HG03103 (cell line): ENCODE measurements at regions not wholly inside any gene's neighbourhood (a gene's known extent, or its start where the extent isn't known, plus 50 kb on each side); places are given as distances from the start of the nearest gene placed in this dataset.
"Not testable (repeated sequence)": the region's sequence is repeated elsewhere in the genome, so short reads cannot be mapped to it uniquely, and the experiment has no call there.

Experiments used
- ATAC-seq: cut with Tn5 transposase; IDR thresholded peaks from one replicate; pipeline ENCODE4 v1.9.1; 2021; ENCODE audit warnings: low read depth; ENCODE audit not compliant: unreplicated experiment

- no peak for ATAC-seq
These were observed 639.7 kb downstream of the LMO4 start for GRCh38 chr1:87968197-87968955.

GRCh38 chr1:87969040-87969439, 640.4 kb downstream of the LMO4 start:
- no peak for ATAC-seq

DNA sequence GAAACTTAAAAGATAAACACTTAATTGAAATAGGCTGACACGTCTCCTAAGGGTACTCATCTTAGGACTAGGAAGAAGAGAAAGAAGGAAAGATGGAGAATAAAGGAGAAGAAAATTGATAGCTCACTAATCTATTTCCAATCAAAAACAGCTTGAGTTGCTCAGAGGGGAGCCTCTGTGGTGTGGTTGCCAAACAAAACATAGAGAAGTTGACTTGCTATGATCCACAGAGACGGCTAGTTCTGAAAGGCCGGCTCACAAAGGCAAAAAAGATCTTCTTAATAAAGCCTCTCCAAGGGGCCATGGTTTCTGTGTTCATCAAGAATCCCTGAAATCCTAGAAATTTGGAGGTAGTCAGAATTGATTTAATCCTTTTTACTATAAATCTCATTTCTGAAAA, 644.1 kb downstream of the LMO4 start:
- ATAC-seq: no peak

GRCh38 chr1:87973896-87974295, 645.2 kb downstream of the LMO4 start:
- ATAC-seq: no peak

GRCh38 chr1:87976316-87976715, 647.6 kb downstream of the LMO4 start:
- ATAC-seq: no peak

GRCh38 chr1:87977145-87977544, 648.5 kb downstream of the LMO4 start:
- no peak for ATAC-seq

GRCh38 chr1:87979079-87979478, 650.4 kb downstream of the LMO4 start:
- ATAC-seq: no peak

GRCh38 chr1:87980494-87980893, 651.8 kb downstream of the LMO4 start:
- no peak for ATAC-seq

DNA sequence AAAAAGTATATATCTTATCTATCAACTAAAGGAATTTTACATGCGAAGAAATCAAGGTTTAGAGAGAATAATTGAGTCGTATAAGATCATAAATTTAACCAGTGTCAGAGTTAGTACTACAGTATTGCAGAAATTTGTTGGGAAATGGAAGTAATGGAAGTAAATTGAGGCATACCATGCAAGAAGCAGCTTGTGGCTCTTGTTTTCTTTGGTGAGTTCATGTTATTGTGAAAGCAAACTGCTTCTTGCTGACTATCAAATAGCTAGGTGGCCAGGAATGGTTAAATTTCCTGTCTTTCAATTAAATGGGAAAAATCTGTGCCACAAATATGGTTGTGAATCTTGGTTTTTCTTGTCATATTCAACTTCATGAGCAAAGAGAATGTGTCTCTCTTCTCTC, 652.7 kb downstream of the LMO4 start:
- no peak for ATAC-seq

GRCh38 chr1:87981810-87982209, 653.1 kb downstream of the LMO4 start:
- no peak for ATAC-seq

DNA sequence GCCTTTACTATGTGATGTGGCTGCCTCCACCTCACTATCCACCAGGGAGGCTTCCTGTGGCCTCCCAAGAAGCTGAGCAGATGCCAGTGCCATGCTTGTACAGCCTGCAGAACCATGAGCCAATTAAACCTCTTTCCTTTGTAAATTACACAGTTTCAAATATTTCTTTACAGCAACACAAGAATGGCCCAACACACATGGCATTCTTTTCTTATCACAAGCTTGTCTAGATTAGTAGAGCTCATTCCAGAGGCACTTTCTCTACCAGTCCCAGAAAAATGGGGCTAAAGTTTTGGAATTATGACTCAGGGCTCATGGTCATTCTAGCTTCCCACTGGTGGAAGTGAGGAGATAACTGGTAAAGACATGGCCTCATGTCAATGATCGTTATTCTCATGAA, 655.2 kb downstream of the LMO4 start:
- ATAC-seq: no peak

- no peak for ATAC-seq
These were observed 656.4 kb downstream of the LMO4 start for GRCh38 chr1:87985071-87985470.

- no peak for ATAC-seq
These were observed 657.6 kb downstream of the LMO4 start for GRCh38 chr1:87986130-87986866.

DNA sequence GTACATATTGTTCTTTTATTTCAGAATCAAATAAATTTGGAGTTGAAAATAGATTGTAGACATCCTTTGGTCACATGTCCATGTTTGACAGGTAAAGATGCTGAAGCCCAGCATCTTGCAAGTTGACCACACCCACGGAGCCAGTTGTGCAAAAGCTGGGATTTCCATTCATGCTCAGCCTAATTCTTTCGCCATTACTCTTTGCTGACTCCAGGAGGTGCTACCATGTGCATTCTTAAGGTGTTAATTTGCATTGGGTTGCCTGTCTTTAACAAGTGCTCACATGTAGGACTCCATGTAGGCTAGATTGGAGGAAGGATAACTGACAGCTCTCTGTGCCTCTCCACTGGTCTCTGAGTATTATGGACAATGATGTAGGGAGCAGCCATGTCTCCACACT, 660.7 kb downstream of the LMO4 start:
- ATAC-seq: no peak

GRCh38 chr1:87992536-87992935, 663.9 kb downstream of the LMO4 start:
- not testable (repeated sequence) for ATAC-seq

DNA sequence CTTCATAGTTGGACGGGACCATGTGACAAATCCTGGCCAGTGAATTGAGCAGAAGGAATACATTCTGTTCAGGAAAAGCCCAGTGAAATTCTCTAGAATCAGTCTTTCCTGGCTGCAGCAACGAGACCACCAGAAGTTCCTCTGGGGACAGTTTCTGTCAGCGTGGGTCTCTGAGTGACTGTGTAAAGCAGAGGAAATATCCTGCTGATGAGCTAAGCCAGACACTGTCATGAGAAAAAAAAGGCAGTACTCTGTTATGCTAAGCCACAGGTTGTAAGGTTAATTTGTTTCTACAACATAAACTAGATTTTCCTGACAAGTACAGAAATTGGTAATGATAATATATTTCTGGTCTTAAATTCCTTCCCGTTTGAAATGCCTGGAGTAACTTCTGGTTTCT, 664.4 kb downstream of the LMO4 start:
- ATAC-seq: no peak

DNA sequence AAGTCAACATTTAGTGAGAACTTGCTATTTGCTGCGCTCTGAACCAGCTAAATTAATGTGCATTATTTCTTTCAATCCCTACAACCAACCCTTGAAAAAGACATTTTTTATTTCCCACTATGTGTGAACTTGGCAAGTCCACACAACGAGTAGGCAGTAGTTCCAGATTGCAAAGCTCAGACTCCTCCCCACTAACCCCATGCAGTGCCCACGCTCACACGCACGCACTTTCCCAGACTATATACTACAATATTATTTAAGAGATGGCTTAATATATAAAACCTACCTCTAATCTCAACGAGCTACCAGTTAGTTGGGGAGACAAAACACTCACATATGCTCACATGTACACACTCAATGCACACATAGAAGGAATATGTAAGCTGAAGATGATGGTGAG, 671.2 kb downstream of the LMO4 start:
- ATAC-seq: no peak

GRCh38 chr1:88001460-88001859, 672.8 kb downstream of the LMO4 start:
- ATAC-seq: no peak

- ATAC-seq: no peak
These were observed 674.6 kb downstream of the LMO4 start for GRCh38 chr1:88003255-88003654.

- ATAC-seq: no peak
These were observed 674.2 kb upstream of the PKN2 start for GRCh38 chr1:88009916-88010315.

DNA sequence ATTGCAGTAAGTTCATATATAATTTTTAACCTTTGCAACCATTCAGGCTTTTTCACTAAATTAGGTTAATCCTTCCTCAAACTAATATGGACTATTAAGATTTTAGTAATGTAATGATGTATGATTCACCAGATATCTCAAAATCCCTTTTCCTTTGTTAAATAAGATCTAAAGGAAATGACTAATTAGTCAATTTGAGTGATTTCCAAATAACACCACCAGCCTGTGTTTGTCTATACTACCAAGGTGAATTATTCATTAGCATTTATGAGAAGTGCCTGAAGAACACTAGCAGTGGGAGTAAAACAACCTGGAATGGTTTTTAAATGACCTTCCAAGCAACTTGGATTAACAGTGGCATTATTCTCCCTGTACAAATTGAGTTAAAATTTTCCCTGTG, 670.6 kb upstream of the PKN2 start:
- no peak for ATAC-seq

- no peak for ATAC-seq
These were observed 669.9 kb upstream of the PKN2 start for GRCh38 chr1:88014131-88014530.
